Stimulated activated CD8-positive, alpha-beta memory T cell treated with anti-CD3 and anti-CD28 coated beads, Interleukin-12 subunit alpha, Interleukin-12 subunit beta, amount 100 ng/mL, for 4 hours (primary cell): ENCODE measurements at regions not wholly inside any gene's neighbourhood (a gene's known extent, or its start where the extent isn't known, plus 50 kb on each side); places are given as distances from the start of the nearest gene placed in this dataset.

Source experiments
- DNase-seq: peaks from one replicate; pipeline ENCODE4 v3.0.0-alpha.2; 2020; ENCODE audit warnings: low read depth

DNA sequence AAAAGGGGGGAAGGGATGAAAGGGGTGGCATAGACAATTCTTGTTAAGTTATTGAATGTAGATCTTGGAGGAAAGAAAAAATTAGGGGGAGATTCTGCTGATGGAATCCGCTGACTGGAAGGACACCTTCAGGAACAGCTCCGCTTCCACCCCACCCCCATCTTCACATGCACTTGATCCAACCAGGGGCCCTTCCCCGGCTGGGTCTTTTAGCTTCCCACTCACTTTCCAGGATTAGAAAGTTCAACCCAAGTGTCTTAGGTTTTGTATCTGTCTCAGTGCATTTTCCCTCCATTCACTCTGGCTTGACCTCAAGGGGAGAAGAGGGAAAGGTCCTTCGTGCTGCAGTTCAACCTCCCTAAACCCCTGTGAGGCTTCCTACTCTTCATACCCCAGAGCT lies 141.4 kb downstream of the IRS2 start:
- no peak for DNase-seq

DNA sequence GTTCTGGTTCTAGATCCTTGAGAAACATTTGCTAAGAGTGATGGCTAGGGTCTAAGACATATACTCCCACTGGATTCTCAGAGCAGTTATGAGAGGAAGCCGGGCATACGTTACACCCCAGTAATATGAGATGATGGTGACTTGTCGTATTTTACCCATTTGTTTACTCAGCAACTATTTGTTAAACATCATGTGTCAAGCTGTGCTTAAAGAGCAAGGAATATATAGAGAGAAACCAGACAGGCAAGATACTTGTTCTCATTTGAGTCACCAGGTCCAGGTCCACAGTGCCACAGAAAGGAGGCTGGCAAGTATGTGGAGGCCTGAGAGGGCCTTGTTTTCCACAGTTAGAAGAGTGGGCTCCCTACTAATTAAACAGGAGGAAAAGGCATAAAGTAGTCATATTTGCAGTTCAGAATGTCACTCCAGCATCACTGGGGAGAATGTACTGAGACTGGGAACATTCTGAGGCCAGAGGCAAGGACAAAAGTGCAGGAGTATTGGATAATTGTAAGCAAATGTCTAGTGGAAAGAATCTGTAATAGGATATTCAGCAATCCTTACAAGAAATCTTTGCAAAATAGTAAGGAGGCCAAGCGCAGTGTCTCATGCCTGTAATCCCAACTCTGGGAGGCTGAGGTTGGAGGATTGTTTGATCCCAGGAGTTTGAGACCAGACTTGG lies 142.2 kb downstream of the IRS2 start:
- no peak for DNase-seq

DNA sequence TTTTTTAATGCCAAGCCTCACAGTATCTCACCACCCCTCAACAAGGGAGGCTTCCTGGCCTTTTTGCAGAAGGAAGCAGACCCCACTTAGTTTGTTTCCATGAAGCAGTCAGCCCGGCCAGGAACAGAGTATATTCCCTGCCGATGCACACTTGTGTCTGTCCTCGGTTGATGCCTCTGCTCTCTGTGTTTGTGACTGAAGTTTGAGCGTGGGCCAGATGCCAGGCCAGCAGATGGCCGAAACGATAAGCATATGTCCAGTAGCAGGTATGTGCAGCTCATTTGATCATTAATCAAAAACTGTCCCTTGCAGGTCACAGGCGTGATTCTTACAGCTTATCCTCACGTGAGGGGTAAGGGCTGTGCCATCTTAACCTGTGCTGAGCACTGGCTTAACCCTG lies 144.0 kb downstream of the IRS2 start:
- DNase-seq = no peak

DNA sequence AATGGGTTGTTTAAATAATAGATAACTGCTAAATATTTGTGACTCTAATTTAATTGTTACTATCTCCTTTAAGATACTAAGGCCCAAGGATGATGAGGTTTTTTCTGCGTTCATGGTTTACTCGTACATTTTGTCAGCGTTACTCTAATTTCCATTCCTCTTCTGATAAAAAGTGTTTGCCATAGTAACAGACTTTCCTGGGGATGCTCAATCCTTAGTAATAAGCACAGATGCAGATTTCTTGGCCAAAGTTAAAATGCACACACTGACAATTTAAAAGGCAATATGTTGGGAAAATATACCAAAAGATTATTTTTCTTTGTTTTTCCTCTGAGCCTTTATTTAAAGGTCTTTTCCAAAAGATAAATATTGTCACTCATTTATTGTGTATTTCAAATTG lies 149.6 kb downstream of the IRS2 start:
- no peak for DNase-seq

DNA sequence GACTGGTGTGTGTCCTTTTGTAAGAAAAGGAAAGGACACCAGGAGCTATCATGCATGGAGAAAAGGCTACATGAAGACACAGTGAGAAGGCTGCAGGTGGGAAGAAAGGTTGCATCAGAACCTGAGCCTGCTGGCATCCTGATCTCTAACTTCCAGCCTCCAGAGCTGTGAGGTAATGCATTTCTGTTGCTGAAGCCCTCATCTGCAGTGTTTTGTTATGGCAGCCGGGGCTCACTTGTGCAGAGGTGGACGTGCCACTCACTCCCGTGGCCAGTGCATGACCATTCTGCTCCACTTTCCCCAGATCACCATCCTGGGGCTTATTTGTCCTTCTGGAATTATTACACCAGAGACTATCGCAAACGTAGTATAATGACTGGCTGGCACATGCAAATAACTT lies 155.3 kb downstream of the IRS2 start:
- DNase-seq = no peak

DNA sequence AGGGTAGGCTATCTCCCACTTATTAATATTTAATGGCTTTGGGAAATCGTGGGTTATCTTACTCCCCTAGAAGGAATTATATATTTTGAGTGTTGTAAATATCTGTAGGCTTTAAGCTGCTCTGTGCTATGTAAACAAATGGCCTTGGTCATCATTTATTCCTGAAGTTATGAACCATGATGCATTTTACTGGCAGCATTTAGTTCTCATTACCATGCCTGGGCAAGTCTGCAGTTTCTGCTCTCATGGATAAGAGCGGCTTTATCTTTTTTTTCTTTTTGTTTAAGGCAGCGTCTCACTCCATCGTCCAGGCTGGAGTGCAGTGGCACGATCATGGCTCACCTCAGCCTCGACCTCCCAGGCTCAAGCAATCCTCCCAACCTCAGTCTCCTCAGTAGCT lies 156.1 kb downstream of the IRS2 start:
- DNase-seq = no peak

DNA sequence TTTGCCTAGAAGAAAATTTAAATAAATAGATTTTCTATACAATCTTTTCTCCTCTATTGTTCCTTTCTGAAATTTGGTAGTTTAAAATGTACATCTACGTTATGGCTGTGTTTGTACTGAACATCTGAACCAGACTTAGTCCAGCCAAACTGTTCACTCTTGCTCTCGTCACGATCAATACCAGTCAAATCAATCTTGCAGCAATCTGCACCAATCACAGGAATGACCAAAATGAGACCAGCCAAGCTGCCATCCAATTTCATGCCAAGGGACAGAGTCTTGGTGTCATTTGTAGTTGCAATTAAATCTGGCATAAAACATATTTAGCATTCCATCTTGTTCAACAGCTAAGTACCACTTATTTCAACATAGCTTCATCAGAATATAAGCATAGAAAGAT lies 156.6 kb downstream of the IRS2 start:
- no peak for DNase-seq

DNA sequence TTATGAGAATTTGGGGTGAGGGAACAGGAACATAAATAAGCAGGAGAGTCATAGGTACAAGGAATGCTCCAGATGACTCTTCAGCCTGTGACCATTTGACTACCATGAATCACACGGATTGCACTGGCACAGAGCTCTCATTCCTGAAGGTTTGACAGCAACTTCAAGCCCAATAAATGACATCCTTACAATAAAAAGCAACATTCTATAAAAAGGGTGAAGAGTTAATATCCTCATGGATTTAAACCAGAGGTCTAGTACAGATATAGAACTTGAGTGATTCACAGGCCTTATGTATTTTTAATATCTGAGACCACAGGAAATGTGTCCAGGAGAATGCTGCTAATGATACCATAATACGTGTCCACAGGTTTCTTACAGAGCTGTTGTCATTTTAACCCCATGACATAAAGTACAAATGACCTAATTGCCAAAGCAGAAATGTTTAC lies 158.1 kb downstream of the IRS2 start:
- no peak for DNase-seq

DNA sequence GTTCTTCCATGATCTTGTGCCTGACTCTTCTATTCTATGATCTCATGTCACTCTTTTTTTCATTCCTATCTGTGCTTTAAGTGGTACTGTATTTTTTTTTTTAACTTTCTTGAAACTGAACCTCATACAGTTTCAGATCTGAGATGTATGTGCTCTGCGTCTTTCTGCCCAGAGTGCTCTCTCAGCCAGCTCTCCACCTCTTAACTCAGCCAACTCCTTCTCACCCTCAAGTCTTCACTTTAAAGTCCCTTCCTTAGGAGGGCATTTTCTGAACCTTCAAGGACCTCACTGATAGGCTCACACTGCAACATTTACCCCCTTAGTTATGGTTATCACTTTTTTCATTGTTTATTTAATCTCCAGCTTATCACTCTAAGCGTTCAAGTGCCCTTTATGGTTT lies 158.7 kb downstream of the IRS2 start:
- DNase-seq = no peak

DNA sequence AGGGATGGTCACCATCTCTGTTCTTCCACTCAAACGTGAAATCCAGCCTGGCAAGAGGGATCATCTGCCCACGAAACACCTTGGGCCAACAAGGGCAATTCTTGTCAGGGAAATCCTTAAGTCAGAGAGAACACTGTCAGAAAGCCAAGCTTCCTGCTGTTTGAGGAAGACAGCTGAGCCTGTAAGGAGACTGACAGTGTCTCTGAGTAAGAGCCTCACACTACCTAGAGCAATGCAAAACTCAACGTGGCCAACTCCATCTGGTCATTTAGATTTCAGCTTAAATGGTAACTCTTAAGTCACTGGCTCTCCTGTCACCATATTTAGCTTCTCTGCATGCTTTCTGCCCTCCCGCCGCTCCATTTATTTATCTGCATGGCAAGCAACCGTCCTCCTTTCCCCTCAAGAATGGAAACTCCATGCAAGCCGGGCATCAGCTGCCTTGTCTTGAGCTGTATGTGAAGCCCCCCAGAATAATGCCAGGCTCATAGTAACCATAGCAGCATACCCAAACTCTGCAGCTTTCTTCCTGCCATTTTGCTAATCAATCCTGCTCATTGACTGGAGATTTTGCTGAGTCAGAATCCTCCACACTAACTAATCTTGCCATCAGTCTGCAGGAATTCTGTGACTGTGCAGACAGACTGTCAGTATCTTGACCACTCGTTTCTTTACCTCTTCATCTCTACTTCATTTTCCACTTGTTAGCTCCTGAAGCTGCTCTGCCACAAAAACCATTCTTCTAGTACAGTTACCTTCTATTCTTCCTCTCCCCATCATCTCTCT lies 159.8 kb downstream of the IRS2 start:
- DNase-seq = no peak

DNA sequence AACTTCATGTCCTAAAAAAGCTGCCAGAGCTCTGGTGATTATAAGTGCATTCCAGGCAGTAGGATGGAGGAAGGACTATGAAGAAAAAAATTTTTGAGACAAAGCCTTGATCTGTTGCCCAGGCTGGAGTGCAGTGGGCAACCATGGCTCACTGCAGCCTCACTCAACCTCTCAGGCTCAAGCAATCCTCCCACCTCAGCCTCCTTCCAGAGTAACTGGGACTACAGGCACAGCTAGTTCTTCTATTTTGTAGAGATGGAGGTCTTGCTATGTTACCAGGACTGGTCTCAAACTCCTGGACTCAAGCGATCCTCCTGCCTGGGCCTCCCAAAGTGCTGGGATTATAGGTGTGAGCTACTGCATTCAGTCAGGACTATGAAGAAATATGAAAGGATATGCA lies 161.2 kb downstream of the IRS2 start:
- DNase-seq = no peak

DNA sequence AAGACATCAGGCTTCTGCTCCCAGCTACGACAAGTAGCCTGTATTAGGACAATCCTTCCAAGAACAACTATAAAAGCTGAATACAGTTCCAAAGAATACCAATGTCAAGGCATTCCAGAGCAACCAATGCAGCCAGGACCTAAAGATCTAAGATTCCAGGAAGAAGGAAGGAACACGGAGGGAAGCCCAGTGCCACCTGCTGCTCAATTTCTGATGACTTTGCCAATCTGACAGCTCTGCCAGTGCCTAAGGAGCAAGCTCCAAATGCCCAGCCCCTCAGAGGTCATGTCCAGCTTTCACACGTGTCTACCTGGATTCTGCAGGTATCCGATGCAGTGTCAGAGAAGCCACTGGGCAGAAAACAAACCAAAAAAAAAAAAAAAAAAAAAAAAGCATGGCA lies 164.4 kb downstream of the IRS2 start:
- DNase-seq = no peak

DNA sequence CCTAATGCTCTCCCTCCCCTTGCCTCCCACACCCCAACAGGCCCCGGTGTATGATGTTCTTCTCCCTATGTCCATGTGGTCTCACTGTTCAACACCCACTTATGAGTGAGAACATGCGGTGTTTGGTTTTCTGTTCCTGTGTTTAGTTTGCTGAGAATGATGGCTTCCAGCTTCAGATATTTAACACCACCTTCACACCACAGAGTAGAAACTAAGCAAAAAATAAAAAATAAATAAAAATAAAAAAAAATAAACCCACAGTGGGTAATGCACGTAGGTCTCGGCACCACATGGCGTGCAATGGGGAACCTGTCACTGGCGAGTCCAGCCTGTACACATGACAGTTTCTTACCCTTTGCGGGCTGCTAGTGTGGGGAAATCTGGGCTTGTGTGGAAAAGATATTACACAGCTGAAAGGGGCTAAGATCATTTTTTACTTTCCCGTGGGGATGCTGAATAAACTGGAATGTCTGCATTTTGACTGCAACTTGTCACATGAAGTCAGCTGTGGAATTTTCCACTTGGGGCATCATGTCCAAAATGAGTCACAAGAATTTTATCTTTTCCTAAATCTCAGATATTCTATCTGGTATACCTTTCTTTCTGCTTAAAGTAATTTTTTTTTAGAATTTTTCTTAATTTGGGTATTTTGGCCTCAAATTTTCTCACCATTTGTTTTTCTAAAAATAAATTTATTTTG lies 170.5 kb downstream of the IRS2 start:
- no peak for DNase-seq

DNA sequence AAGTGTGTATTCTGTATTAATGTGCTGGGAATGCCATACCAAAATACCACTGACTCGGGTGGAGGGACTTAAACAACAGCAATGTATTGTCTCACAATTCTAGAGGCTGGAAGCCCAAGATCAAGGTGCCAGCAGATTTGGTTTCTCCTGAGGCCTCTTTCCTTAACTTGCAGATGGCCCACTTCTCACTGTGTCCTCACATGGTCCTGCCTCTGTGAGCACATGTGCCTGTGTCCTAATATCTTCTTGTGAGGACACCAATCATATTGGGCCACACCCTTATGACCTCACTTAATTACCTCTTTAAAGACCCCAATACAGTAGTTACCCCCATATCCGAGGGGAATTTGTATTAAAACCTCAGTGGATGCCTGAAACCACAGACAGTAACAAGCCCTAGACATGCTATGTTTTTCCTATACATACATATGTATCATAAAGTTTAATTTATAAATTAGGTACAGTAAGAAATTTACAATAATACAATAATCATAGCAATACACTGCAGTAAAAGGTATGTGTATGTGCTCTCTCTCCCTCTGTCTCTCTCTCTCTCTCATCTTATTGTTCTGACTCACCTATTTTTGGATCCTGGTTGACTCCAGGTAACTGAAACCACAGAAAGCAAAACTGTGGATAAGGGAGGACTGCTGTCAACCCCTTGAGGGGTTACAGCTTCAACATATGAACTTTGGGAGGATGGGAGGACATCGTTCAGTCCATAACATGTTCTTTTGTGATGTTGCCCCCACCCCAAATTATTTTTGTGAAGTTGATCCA lies 174.3 kb downstream of the IRS2 start:
- no peak for DNase-seq

DNA sequence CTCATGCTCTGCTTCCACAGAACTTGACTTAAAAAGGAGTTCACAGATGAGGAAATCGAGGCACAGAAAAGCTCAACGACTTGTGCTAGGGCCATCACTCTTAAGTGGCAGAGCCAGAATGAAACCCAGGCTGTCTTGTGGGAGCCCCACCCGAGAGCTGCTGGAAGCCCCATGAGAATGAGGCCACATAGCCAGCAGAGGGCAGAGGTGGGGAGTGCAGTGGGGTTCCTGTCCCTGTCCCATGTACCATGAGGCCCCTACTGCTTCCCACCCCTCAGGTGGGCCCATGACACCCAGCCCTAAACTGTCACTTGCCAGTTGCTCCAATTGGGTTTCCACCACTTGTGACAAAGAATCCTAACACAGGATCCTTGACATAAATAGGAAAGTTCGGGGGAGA lies 175.9 kb downstream of the IRS2 start:
- no peak for DNase-seq

DNA sequence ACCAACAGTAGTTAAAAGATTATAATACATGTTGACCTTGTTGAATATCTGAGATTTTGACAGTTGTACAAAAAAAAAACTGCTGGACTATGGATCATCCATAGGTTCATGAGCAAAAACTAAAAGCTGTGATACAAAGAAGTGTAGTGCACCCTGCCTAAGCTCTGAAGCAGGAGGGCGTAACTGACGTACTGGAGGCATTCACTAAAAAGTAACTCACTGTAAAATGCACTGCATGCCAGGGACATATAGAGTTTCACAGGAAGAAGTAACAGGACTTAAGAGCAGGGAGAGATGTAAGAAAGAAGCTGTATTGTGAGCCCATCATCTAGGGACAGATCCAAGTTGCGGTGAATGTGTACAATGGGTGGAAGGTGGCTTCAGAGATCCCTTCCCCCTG lies 177.9 kb downstream of the IRS2 start:
- DNase-seq = no peak

DNA sequence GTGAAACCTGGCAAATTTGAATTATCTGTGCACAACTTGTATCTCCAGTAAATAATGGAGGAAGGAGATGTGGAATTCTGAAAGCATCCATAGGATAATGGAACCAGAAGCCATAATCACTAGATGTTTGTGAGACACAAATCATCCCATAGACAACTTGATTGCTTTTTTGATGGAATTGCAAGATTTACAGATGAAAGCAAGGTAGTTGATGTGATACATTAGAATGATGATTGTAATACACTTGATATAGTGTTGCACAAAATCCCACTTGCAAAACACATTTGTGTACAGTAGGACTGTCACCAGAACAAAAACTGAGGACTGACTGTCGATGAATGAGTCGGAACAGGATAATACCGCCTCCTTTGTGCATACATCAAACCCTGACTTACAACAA lies 178.3 kb downstream of the IRS2 start:
- no peak for DNase-seq

DNA sequence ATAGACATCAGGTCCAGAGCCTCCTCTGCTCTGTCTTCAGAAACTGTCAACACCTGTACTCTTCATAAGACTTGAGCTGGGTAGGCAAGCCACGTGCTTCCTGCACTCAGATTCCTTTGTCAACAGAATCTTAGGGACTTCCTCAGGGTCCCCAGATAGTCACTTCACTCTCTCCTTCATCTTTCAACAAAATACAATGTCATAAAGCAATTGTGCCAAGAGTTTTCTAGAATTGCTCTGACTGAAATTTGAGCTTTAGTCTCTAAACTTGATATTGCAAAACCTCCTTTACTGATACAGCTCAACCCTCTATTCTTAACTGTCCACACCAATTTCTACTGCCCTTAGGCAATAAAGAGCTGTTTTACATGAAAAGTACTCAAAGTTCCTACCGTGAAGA lies 179.9 kb downstream of the IRS2 start:
- no peak for DNase-seq

DNA sequence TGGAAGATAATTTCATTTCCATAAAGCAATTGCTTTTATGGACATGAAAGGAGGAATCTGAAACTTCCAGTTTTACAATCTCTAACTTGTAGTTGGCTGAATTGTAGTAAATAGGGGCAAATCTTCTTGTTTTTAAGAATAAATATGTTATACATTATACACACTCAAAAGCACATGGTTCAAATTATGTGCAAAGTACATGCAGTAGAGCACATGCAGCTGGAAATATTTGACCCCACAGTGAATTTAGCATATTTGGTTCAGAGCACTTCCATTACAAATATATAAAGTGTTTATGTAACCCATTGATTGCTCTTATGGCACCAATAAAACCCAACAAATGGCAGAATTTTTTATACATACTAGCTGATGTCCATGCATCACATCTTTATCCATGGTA lies 180.5 kb downstream of the IRS2 start:
- DNase-seq = no peak

DNA sequence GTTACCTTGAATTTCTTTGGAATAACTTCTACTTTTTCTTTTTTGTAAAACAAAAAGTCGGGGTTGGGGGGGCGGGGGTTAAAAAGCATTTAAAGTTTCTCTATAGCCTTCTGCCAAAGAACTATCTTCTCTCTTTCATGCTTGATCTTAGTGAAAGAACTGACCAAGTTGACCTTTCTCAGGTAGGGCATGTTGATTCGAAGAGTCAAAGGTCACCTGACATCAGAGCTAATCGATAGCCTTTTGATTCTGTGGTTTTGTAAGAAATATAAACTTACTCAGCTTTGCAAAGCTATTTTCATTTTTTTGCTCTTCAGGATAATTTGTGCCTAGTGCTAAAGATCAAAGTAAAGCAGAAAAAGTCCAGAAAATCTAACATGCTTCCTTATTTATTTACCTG lies 181.5 kb downstream of the IRS2 start:
- no peak for DNase-seq

DNA sequence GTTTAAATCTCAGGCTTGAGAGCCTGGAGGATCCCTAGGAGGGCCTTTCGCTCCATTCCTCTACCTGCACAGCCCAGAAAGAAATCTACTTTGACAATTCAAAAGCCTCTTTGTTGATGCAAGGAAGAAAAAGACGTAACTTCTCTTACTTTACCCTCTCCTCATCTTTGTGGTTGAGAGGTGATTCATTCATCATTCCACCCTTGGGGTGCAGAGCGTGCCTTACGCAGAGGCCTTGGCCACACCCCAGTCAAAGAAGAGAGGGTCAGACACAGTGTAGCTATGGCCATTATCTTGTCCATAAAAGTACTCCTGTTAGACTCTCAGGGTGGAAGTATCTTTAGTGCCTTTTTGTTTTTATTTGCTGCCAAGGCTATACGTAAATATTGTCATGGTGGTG lies 184.0 kb downstream of the IRS2 start:
- DNase-seq = no peak

DNA sequence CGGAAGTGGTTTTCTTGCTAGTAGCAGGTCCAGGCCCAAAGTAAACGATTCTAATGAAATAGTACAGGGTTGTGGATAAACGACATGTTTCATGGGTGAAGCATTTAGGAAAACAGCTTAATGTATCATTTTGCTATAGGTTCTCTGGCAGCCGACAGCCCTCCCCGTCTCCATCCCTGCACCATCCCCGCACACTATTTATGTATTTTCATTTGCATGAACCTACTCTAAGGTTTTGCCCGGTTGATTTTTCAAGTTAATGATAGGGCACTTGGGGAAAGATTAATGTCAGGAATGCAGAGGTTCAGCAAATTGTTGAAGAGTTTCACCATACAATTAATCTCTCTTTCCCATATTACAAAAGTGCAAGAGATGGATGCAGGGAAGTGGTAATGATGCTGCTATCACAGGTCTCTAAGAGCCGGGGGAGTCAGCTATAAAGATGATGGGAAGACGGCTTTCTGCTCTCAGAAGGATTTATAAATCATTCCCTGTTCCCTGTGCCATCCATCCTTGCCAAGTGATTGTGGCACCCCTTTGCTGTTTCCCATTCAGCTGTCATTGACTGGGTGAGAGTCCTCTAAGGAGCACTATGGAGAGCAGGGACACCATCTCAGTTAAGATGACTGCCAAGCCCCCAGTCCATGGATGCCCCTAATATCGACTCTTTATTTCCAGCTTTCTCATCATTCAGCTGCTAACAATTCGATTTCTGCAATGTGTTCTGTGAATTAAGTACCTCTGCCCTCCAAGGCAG lies 186.3 kb downstream of the IRS2 start:
- DNase-seq = no peak
